SU-DHL-6 (cell line): ENCODE measurements at regions not wholly inside any gene's neighbourhood (a gene's known extent, or its start where the extent isn't known, plus 50 kb on each side); places are given as distances from the start of the nearest gene placed in this dataset.

Experiments used
- H2AFZ ChIP-seq: fragments of 200-600 bp; sonication (generic); 2 replicates; pipeline ENCODE4 v1.6.1; 2014; ENCODE audit warnings: low read depth, mild to moderate bottlenecking, moderate library complexity, mixed read lengths, antibody characterized with exemption, low read length; ENCODE audit not compliant: severe bottlenecking
- H3F3A ChIP-seq: fragments of 200-600 bp; shearing (Covaris generic); 2 replicates; pipeline ENCODE4 v1.6.0; 2016; ENCODE audit warnings: antibody characterized with exemption, mild to moderate bottlenecking; ENCODE audit not compliant: insufficient read depth
- H3K27ac ChIP-seq: fragments of 200-600 bp; sonication (generic); 2 replicates; pipeline ENCODE4 v1.5.1; 2016; ENCODE audit warnings: low read depth, mild to moderate bottlenecking, low read length, moderate library complexity, mixed read lengths
- H3K27me3 ChIP-seq: fragments of 200-600 bp; sonication (generic), shearing (Covaris generic); 2 replicates; pipeline ENCODE4 v1.6.0; 2014; ENCODE audit warnings: mild to moderate bottlenecking, low read length
- H3K36me3 ChIP-seq: fragments of 200-600 bp; sonication (generic); 2 replicates; pipeline ENCODE4 v1.6.1; 2014; ENCODE audit warnings: mild to moderate bottlenecking, low read length, mixed read lengths
- H3K4me2 ChIP-seq: fragments of 300-600, 200-600 bp; shearing (Covaris generic), sonication (generic); 2 replicates; pipeline ENCODE4 v1.6.0; 2014; ENCODE audit warnings: low read length, low read depth, mild to moderate bottlenecking; ENCODE audit not compliant: poor library complexity, severe bottlenecking
- H3K4me3 ChIP-seq: fragments of 200-600 bp; sonication (generic); 2 replicates; pipeline ENCODE4 v1.5.1; 2014; ENCODE audit warnings: antibody characterized with exemption, low read length, mild to moderate bottlenecking, mixed read lengths; ENCODE audit not compliant: insufficient read depth, poor library complexity, severe bottlenecking
- H3K79me2 ChIP-seq: fragments of 200-600 bp; sonication (generic); 2 replicates; pipeline ENCODE4 v1.6.1; 2014; ENCODE audit warnings: mild to moderate bottlenecking, low read length, moderate library complexity; ENCODE audit not compliant: insufficient read depth
- H3K9ac ChIP-seq: fragments of 200-600 bp; sonication (generic); 2 replicates; pipeline ENCODE4 v1.7.0; 2014; ENCODE audit warnings: mild to moderate bottlenecking, low read length
- H3K9me2 ChIP-seq: fragments of 200-600 bp; sonication (generic); replicated peaks from 2 replicates; pipeline ENCODE4 v1.6.1; 2014; ENCODE audit warnings: low read length; ENCODE audit not compliant: insufficient read depth
- H3K9me3 ChIP-seq: fragments of 200-600 bp; sonication (generic); 2 replicates; pipeline ENCODE4 v1.6.1; 2014; ENCODE audit warnings: low read length, mixed read lengths; ENCODE audit not compliant: insufficient read depth
- H4K20me1 ChIP-seq: fragments of 200-600 bp; sonication (generic); 2 replicates; pipeline ENCODE4 v1.6.1; 2014; ENCODE audit warnings: low read depth, mild to moderate bottlenecking, antibody characterized with exemption, low read length, moderate library complexity, mixed read lengths
- EZH2phosphoT487 ChIP-seq: fragments of 200-600 bp; sonication (generic), shearing (Covaris generic); conservative IDR thresholded peaks from 2 replicates; pipeline ENCODE4 v1.6.1; 2018; ENCODE audit warnings: mild to moderate bottlenecking, antibody characterized with exemption, low read length, moderate library complexity, mixed read lengths
- TF ChIP-seq, protein P1 (sequence below): fragments of 200-600 bp; sonication (generic); IDR thresholded peaks from one replicate; pipeline ENCODE4 v1.5.1; 2017; ENCODE audit warnings: antibody characterized with exemption, mild to moderate bottlenecking, low read length, moderate library complexity; ENCODE audit not compliant: insufficient read depth, poor library complexity, severe bottlenecking

DNA sequence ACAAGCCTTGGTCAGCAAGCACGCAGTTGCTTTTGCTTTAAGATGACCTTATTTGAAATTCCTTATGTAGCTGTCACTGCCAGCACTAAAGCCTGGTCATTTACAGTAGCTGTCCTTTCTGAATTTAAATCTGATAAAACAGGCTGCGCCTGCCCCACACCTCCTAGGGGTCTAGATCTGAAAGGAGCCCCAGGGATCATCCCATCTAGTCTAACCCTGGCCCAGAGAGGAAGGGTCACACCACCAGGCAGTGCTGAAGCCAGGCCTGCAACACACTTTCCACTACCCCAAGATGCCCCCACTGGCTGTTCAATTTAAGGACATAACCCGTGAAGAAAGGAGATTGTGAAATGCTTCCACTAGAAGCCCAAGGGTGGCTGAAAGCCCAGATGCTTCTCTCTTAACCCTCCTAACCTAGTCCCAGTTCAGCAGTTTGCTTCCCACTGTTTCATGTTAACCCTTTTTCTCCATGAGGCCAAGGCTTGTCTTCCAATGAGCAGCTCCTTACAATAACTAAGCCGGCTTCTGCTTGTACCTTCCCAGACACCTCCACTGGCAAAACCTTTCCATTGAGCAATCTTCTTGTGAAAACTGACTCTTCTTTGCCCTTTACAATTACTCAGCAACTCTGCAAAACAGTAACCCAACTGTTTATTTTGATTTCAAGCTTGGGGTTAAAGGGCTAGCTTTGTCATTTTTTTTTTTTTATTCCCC lies 198.9 kb upstream of the LPP start:
- peak overlapping the region; percentile 34 for H3K9ac ChIP-seq
- no peaks in the 10 kb centered on the region for H4K20me1 ChIP-seq
- no peak overlapping the region for H2AFZ ChIP-seq
- H3F3A ChIP-seq = peaks cover 72% of the 10 kb centered on the region
- H3K27me3 ChIP-seq = no peaks in the 10 kb centered on the region
- peak overlapping the region; percentile 99 for H3K27ac ChIP-seq
- TF ChIP-seq, protein P1, sequence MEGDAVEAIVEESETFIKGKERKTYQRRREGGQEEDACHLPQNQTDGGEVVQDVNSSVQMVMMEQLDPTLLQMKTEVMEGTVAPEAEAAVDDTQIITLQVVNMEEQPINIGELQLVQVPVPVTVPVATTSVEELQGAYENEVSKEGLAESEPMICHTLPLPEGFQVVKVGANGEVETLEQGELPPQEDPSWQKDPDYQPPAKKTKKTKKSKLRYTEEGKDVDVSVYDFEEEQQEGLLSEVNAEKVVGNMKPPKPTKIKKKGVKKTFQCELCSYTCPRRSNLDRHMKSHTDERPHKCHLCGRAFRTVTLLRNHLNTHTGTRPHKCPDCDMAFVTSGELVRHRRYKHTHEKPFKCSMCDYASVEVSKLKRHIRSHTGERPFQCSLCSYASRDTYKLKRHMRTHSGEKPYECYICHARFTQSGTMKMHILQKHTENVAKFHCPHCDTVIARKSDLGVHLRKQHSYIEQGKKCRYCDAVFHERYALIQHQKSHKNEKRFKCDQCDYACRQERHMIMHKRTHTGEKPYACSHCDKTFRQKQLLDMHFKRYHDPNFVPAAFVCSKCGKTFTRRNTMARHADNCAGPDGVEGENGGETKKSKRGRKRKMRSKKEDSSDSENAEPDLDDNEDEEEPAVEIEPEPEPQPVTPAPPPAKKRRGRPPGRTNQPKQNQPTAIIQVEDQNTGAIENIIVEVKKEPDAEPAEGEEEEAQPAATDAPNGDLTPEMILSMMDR = no peak
- TF ChIP-seq EZH2phosphoT487 = no peak
- peak overlapping the region; percentile 29 for H3K4me2 ChIP-seq
- no peaks in the 10 kb centered on the region for H3K9me2 ChIP-seq
- H3K4me3 ChIP-seq = no peak overlapping the region
- H3K9me3 ChIP-seq = no peaks in the 10 kb centered on the region
- H3K79me2 ChIP-seq = peaks cover 6% of the 10 kb centered on the region; the same call in 1 of the 2 replicates
- H3K36me3 ChIP-seq = 0 out of 2 replicates have a peak, but pooled peaks cover 4% of the 10 kb centered on the region

DNA sequence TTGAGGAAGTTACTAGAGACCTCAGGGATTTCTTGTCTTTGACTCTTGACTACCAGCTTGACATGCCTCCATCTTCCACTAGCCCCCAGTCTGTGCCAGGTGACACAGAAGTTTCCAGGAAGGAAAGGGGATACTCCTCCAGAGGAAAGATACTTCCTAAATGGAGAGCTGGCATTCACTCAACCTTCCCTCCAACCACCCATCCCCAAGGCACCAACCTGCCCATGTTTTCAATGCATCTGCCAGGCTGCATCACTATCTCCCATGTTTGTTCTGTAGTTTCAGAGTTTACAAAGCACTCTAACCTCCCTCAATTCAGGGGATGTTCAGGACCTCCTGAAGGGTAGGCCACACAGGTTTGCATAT lies 198.4 kb upstream of the LPP start:
- Histone ChIP-seq H3K79me2 (peaks cover 10% of the 10 kb centered on the region; the same call in 1 of the 2 replicates), H4K20me1 (no peaks in the 10 kb centered on the region), H3K9me2 (no peaks in the 10 kb centered on the region), H3K9ac (peak overlapping the region; percentile 34), H2AFZ (no peak overlapping the region), H3K27me3 (no peaks in the 10 kb centered on the region), H3K36me3 (0 out of 2 replicates have a peak, but pooled peaks cover 4% of the 10 kb centered on the region), H3F3A (peaks cover 66% of the 10 kb centered on the region), H3K9me3 (no peaks in the 10 kb centered on the region), H3K4me3 (no peak overlapping the region), H3K27ac (peak overlapping the region; percentile 99), H3K4me2 (peak overlapping the region; percentile 29)
- TF ChIP-seq, protein P1 = no peak
- TF ChIP-seq EZH2phosphoT487 = no peak

DNA sequence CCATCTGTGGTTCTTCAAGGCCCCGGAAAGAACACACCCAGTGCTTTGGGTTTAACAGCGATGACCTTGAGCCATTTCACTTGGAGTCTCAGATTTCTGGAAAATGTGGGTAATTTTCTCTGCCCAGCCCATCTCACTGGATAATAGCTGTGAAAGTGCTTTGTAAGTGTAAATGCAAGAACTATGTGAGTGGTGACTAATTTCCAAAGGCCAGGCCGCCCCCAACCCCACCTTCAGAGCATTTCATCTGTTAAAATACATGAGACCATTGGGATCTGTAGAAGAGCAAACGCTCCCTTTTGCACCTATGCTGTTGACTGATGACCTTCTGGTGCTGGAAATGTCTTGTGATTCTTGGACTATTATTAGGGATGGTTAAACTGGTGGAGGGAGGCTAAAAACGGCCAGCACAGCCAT lies 196.8 kb upstream of the LPP start:
- peaks cover 10% of the 10 kb centered on the region; the same call in 1 of the 2 replicates for H3K79me2 ChIP-seq
- no peaks in the 10 kb centered on the region for H4K20me1 ChIP-seq
- H3K4me3 ChIP-seq = no peak overlapping the region
- H3K27ac ChIP-seq = peak overlapping the region; percentile 100
- H3K36me3 ChIP-seq = 0 out of 2 replicates have a peak, but pooled peaks cover 4% of the 10 kb centered on the region
- H3K9me3 ChIP-seq = no peaks in the 10 kb centered on the region
- TF ChIP-seq, protein P1 = no peak
- no peak for TF ChIP-seq EZH2phosphoT487
- H3K9me2 ChIP-seq = no peaks in the 10 kb centered on the region
- H3F3A ChIP-seq = peaks cover 65% of the 10 kb centered on the region
- H2AFZ ChIP-seq = no peak overlapping the region
- peak overlapping the region; percentile 69 for H3K9ac ChIP-seq
- H3K4me2 ChIP-seq = peak overlapping the region; percentile 68
- no peaks in the 10 kb centered on the region for H3K27me3 ChIP-seq
